ENCODE measurements at regions not wholly inside any gene's neighbourhood (a gene's known extent, or its start where the extent isn't known, plus 50 kb on each side); places are given as distances from the start of the nearest gene placed in this dataset.

GRCh38 chr13:50257646-50258045 lies 242.4 kb downstream of the KCNRG start:
- Histone ChIP-seq H3K4me1 (no peaks in the 10 kb centered on the region), H3K4me3 (no peak overlapping the region), H3K27me3 (no peaks in the 10 kb centered on the region), H3K27ac (no peak overlapping the region), H3K36me3 (no peaks in the 10 kb centered on the region), H3K9me3 (no peaks in the 10 kb centered on the region)
- no peak for TF ChIP-seq CTCF (IDR thresholded peaks at IDR 0.05)
- intact Hi-C loops (cut with DNase I), result no loop called here
- ATAC-seq, result no peak
- DNase-seq, result no peak

- Histone ChIP-seq H3K4me1 (no peaks in the 10 kb centered on the region), H3K4me3 (no peak overlapping the region), H3K27me3 (no peaks in the 10 kb centered on the region), H3K36me3 (no peaks in the 10 kb centered on the region), H3K9me3 (no peaks in the 10 kb centered on the region), H3K27ac (no peak overlapping the region)
- intact Hi-C loops (cut with DNase I), result no loop called here
- TF ChIP-seq CTCF (IDR thresholded peaks at IDR 0.05), result no peak
- DNase-seq (no peak), ATAC-seq (no peak)
Measured at GRCh38 chr13:50261130-50261901, 246.1 kb downstream of the KCNRG start.

- Histone ChIP-seq H3K4me1 (no peaks in the 10 kb centered on the region), H3K9me3 (no peaks in the 10 kb centered on the region), H3K4me3 (no peak overlapping the region), H3K27me3 (no peaks in the 10 kb centered on the region), H3K36me3 (no peaks in the 10 kb centered on the region), H3K27ac (no peak overlapping the region)
- ATAC-seq (no peak), DNase-seq (no peak)
- intact Hi-C loops (cut with DNase I), result no loop called here
- no peak for TF ChIP-seq CTCF (IDR thresholded peaks at IDR 0.05)
Measured at GRCh38 chr13:50267066-50267465, 251.8 kb downstream of the KCNRG start.

GRCh38 chr13:50267917-50268316 lies 252.7 kb downstream of the KCNRG start:
- Histone ChIP-seq H3K9me3 (no peaks in the 10 kb centered on the region), H3K27ac (no peak overlapping the region), H3K4me1 (no peaks in the 10 kb centered on the region), H3K4me3 (no peak overlapping the region), H3K27me3 (no peaks in the 10 kb centered on the region), H3K36me3 (no peaks in the 10 kb centered on the region)
- no peak for TF ChIP-seq CTCF (IDR thresholded peaks at IDR 0.05)
- intact Hi-C loops (cut with DNase I), result no loop called here
- DNase-seq (no peak), ATAC-seq (peak; percentile 69)

- peak in 1 of 2 donors; percentile 8 for TF ChIP-seq CTCF (IDR thresholded peaks at IDR 0.05)
- intact Hi-C loops (cut with DNase I), result no loop called here
- no peak for DNase-seq
Measured at GRCh38 chr13:50268500-50268899, 253.3 kb downstream of the KCNRG start.

More at GRCh38 chr13:50268500-50268899, 253.3 kb downstream of the KCNRG start:
- Histone ChIP-seq H3K36me3 (no peaks in the 10 kb centered on the region), H3K27ac (no peak overlapping the region), H3K27me3 (no peaks in the 10 kb centered on the region), H3K4me1 (no peaks in the 10 kb centered on the region), H3K9me3 (no peaks in the 10 kb centered on the region), H3K4me3 (no peak overlapping the region)
- no peak for ATAC-seq

Measured in left lung (tissue), 4 donors.